GM23338 (cell line): ENCODE measurements at regions not wholly inside any gene's neighbourhood (a gene's known extent, or its start where the extent isn't known, plus 50 kb on each side); places are given as distances from the start of the nearest gene placed in this dataset.

Source experiments
- ATAC-seq: fragments of 200-7000 bp; cut with Tn5 transposase; 3 replicates; pipeline ENCODE4 v1.9.1; 2020
- DNase-seq: peaks from one replicate; pipeline ENCODE4 v3.0.0-alpha.2; 2015; ENCODE audit warnings: low spot score
- H2AFZ ChIP-seq: fragments of 200-600 bp; sonication (generic); 2 replicates; pipeline ENCODE4 v1.8.0; 2016; ENCODE audit warnings: antibody characterized with exemption, mild to moderate bottlenecking, moderate library complexity
- H3F3A ChIP-seq: fragments of 200-600 bp; sonication (generic); replicated peaks from 2 replicates; pipeline ENCODE4 v1.8.0; 2017; ENCODE audit warnings: antibody characterized with exemption, mixed run types, low read depth
- H3K27ac ChIP-seq: fragments of 200-600 bp; sonication (generic); 2 replicates; pipeline ENCODE4 v1.6.1; 2016; ENCODE audit warnings: low read depth
- H3K27me3 ChIP-seq: fragments of 200-600 bp; sonication (generic); 2 replicates; pipeline ENCODE4 v1.8.0; 2016; ENCODE audit warnings: mild to moderate bottlenecking, mixed run types, moderate library complexity; ENCODE audit not compliant: insufficient read depth
- H3K36me3 ChIP-seq: fragments of 200-600 bp; sonication (generic); 2 replicates; pipeline ENCODE4 v1.8.0; 2016; ENCODE audit warnings: mild to moderate bottlenecking; ENCODE audit not compliant: insufficient read depth
- H3K4me1 ChIP-seq: fragments of 200-600 bp; sonication (generic); 2 replicates; pipeline ENCODE4 v1.8.0; 2016; ENCODE audit warnings: mild to moderate bottlenecking, moderate library complexity; ENCODE audit not compliant: insufficient read depth
- H3K4me2 ChIP-seq: fragments of 200-600 bp; sonication (generic); 2 replicates; pipeline ENCODE4 v1.7.1; 2017; ENCODE audit warnings: mixed run types
- H3K4me3 ChIP-seq: fragments of 200-600 bp; sonication (generic); 2 replicates; pipeline ENCODE4 v1.6.1; 2016; ENCODE audit warnings: mixed run types
- H3K79me2 ChIP-seq: fragments of 200-600 bp; sonication (generic); replicated peaks from 2 replicates; pipeline ENCODE4 v1.8.0; 2017; ENCODE audit warnings: mild to moderate bottlenecking; ENCODE audit not compliant: insufficient read depth
- H3K9me2 ChIP-seq: fragments of 200-600 bp; sonication (generic); 2 replicates; pipeline ENCODE4 v1.8.0; 2017; ENCODE audit not compliant: insufficient read depth
- H4K20me1 ChIP-seq: fragments of 200-600 bp; sonication (generic); replicated peaks from 2 replicates; pipeline ENCODE4 v1.8.0; 2017; ENCODE audit warnings: mild to moderate bottlenecking; ENCODE audit not compliant: insufficient read depth
- H3K27ac Mint-ChIP-seq: 2 replicates; pipeline ENCODE4 v1.8.0; 2020; ENCODE audit warnings: inconsistent platforms, mild to moderate bottlenecking, moderate library complexity, mixed read lengths
- H3K27me3 Mint-ChIP-seq: 3 replicates; pipeline ENCODE4 v1.8.0; 2022; ENCODE audit warnings: low read depth, mild to moderate bottlenecking, moderate library complexity, mixed read lengths, inconsistent platforms; ENCODE audit not compliant: insufficient read depth, poor library complexity
- H3K36me3 Mint-ChIP-seq: 3 replicates; pipeline ENCODE4 v1.8.0; 2021; ENCODE audit warnings: low read depth, mild to moderate bottlenecking, inconsistent platforms, moderate library complexity, mixed read lengths
- H3K4me1 Mint-ChIP-seq: 3 replicates; pipeline ENCODE4 v1.8.0; 2020; ENCODE audit warnings: mild to moderate bottlenecking, inconsistent platforms, mixed read lengths
- H3K4me3 Mint-ChIP-seq: 3 replicates; pipeline ENCODE4 v1.8.0; 2021; ENCODE audit warnings: moderate library complexity, mild to moderate bottlenecking, inconsistent platforms, mixed read lengths
- H3K9me3 Mint-ChIP-seq: 3 replicates; pipeline ENCODE4 v1.8.0; 2020; ENCODE audit warnings: moderate library complexity, mild to moderate bottlenecking, inconsistent platforms, mixed read lengths
- CREB1 ChIP-seq: fragments of 250-450 bp; sonication (Bioruptor Pico); IDR thresholded peaks from 2 replicates; pipeline ENCODE4 v1.5.0; 2020; ENCODE audit warnings: low read depth, mild to moderate bottlenecking, moderate library complexity
- CTCF ChIP-seq, 2 experiments: fragments of 200-600 bp in 1 of 2; sonication (generic) in 1 of 2; conservative IDR thresholded peaks; 2 replicates each; pipeline versions ENCODE4 v1.5.1 to v1.6.1; 2016 to 2017; ENCODE audit warnings: antibody characterized with exemption in 2 of 2, low read depth in 2 of 2, mild to moderate bottlenecking in 2 of 2, moderate library complexity in 1 of 2
- REST ChIP-seq: IDR thresholded peaks from one replicate; pipeline ENCODE4 v1.6.1; 2018; ENCODE audit warnings: antibody characterized with exemption; ENCODE audit not compliant: unreplicated experiment
- STAT1 ChIP-seq: IDR thresholded peaks from one replicate; pipeline ENCODE4 v1.6.1; 2016; ENCODE audit warnings: antibody characterized with exemption; ENCODE audit not compliant: unreplicated experiment
- ZNF114 ChIP-seq: fragments of 250-450 bp; sonication (Bioruptor Pico); IDR thresholded peaks from 2 replicates; pipeline ENCODE4 v1.5.0; 2020; ENCODE audit warnings: mild to moderate bottlenecking, moderate library complexity
- ZNF331 ChIP-seq: fragments of 250-450 bp; sonication (Bioruptor Pico); IDR thresholded peaks from 2 replicates; pipeline ENCODE4 v1.5.0; 2020; ENCODE audit warnings: low read depth, mild to moderate bottlenecking, moderate library complexity
- ZNF462 ChIP-seq: fragments of 250-450 bp; sonication (Bioruptor Pico); IDR thresholded peaks from 2 replicates; pipeline ENCODE4 v1.5.0; 2020; ENCODE audit warnings: mild to moderate bottlenecking, moderate library complexity

- ATAC-seq: no peak
- H3K4me3 ChIP-seq: no peak overlapping the region
- no peak overlapping the region for H3K4me2 ChIP-seq
- no peaks in the 10 kb centered on the region for H3K9me3 Mint-ChIP-seq
- DNase-seq: no peak
- no peaks in the 10 kb centered on the region for H3K36me3 Mint-ChIP-seq
- no peaks in the 10 kb centered on the region for H4K20me1 ChIP-seq
- no peaks in the 10 kb centered on the region for H3K27me3 Mint-ChIP-seq
- no peaks in the 10 kb centered on the region for H3F3A ChIP-seq
- H3K4me1 Mint-ChIP-seq: no peaks in the 10 kb centered on the region
- no peaks in the 10 kb centered on the region for H3K4me1 ChIP-seq
- H3K79me2 ChIP-seq: no peaks in the 10 kb centered on the region
- H3K27ac Mint-ChIP-seq: no peak overlapping the region
- H3K27ac ChIP-seq: no peak overlapping the region
- no peak for TF ChIP-seq CREB1 (CRISPR knock-in tag)
- no peak for TF ChIP-seq CTCF (conservative IDR thresholded peaks at IDR 0.05; ENCODE audit: low read depth in 2 of 2)
- no peak for TF ChIP-seq ZNF331 (CRISPR knock-in tag)
- no peak for TF ChIP-seq ZNF114
- TF ChIP-seq REST: no peak
- no peak for TF ChIP-seq STAT1
- no peak for TF ChIP-seq ZNF462 (CRISPR knock-in tag)
- no peaks in the 10 kb centered on the region for H3K36me3 ChIP-seq
- H3K9me2 ChIP-seq: no peaks in the 10 kb centered on the region; the same call in 1 of the 2 replicates
- H3K27me3 ChIP-seq: no peaks in the 10 kb centered on the region
- H2AFZ ChIP-seq: no peak overlapping the region
- no peak overlapping the region for H3K4me3 Mint-ChIP-seq
Measured at GRCh38 chr1:60745484-60745883, 336.9 kb upstream of the NFIA start.
